Caco-2 (cell line): ENCODE measurements at regions not wholly inside any gene's neighbourhood (a gene's known extent, or its start where the extent isn't known, plus 50 kb on each side); places are given as distances from the start of the nearest gene placed in this dataset.

Source experiments
- BruUV-seq: library from RNA; stranded (reverse); fragments of 400-500 nt; replicated peaks from 2 replicates; lab custom pipeline; 2021; lab: Mats Ljungman, UMichigan
- CTCF ChIA-PET: fragments of 300-600 bp; sonication (Branson Sonifier 250); formaldehyde crosslinking; loops from one replicate; lab custom pipeline; 2022; ENCODE audit warnings: antibody characterized with exemption; lab: Charles Lee
- POLR2A ChIA-PET: fragments of 300-600 bp; sonication (Branson Sonifier 250); formaldehyde crosslinking; loops from one replicate; lab custom pipeline; 2022; ENCODE audit warnings: antibody characterized with exemption; lab: Charles Lee
- DNase-seq, 2 experiments: peaks; one replicate each; pipeline versions ENCODE4 v3.0.0 to v3.0.0-alpha.2; 2020 to 2022
- H3K27me3 ChIP-seq: replicated peaks from 2 replicates; pipeline ENCODE4 v1.6.0; 2011; ENCODE audit warnings: low read length; ENCODE audit not compliant: control insufficient read depth, insufficient read depth
- H3K36me3 ChIP-seq: 2 replicates; pipeline ENCODE4 v1.5.1; 2011; ENCODE audit warnings: low read length; ENCODE audit not compliant: control insufficient read depth, insufficient read depth
- H3K4me1 ChIP-seq: fragments of 250-450 bp; sonication (Bioruptor Pico); 2 replicates; pipeline ENCODE4 v1.5.1; 2020; ENCODE audit warnings: mild to moderate bottlenecking
- H3K4me3 ChIP-seq: 2 replicates; pipeline ENCODE4 v1.5.1; 2011; ENCODE audit warnings: low read depth, mild to moderate bottlenecking, control low read depth, low read length
- H3K9me3 ChIP-seq: fragments of 250-450 bp; sonication (Bioruptor Pico); 2 replicates; pipeline ENCODE4 v1.5.1; 2020; ENCODE audit warnings: mild to moderate bottlenecking, moderate library complexity
- H3K27ac Mint-ChIP-seq: one replicate; pipeline ENCODE4 v1.8.0; 2022; ENCODE audit warnings: mixed read lengths; ENCODE audit not compliant: unreplicated experiment
- H3K27me3 Mint-ChIP-seq: one replicate; pipeline ENCODE4 v1.8.0; 2022; ENCODE audit warnings: mixed read lengths; ENCODE audit not compliant: insufficient read depth, unreplicated experiment
- H3K36me3 Mint-ChIP-seq: one replicate; pipeline ENCODE4 v1.8.0; 2022; ENCODE audit warnings: mild to moderate bottlenecking, mixed read lengths; ENCODE audit not compliant: insufficient read depth, unreplicated experiment
- H3K4me1 Mint-ChIP-seq: one replicate; pipeline ENCODE4 v1.8.0; 2022; ENCODE audit warnings: low read depth, mixed read lengths; ENCODE audit not compliant: unreplicated experiment
- H3K4me3 Mint-ChIP-seq: one replicate; pipeline ENCODE4 v1.8.0; 2022; ENCODE audit warnings: mild to moderate bottlenecking, moderate library complexity, mixed read lengths; ENCODE audit not compliant: unreplicated experiment
- H3K9me3 Mint-ChIP-seq: one replicate; pipeline ENCODE4 v1.8.0; 2022; ENCODE audit warnings: mixed read lengths; ENCODE audit not compliant: unreplicated experiment
- CTCF ChIP-seq, 2 experiments: fragments of 200-600 bp in 1 of 2; IDR thresholded peaks; 1 replicate in 1 of 2; 2 replicates in 1 of 2; pipeline versions ENCODE4 v1.5.1 to v1.8.0; 2011 to 2022; ENCODE audit warnings: antibody characterized with exemption in 1 of 2, control low read depth in 1 of 2, inconsistent platforms in 1 of 2, low read depth in 1 of 2, low read length in 1 of 2, mild to moderate bottlenecking in 1 of 2, moderate library complexity in 1 of 2; ENCODE audit not compliant: insufficient read depth in 1 of 2, severe bottlenecking in 1 of 2, unreplicated experiment in 1 of 2
- intact Hi-C: fragments of 100-400 bp; cut with micrococcal nuclease; formaldehyde crosslinking; loops from one replicate; pipeline ENCODE4 v1.10.0; 2022; ENCODE audit not compliant: unreplicated experiment

- Histone ChIP-seq H3K27me3 (no peaks in the 10 kb centered on the region), H3K9me3 (no peaks in the 10 kb centered on the region), H3K4me3 (no peak overlapping the region), H3K36me3 (no peaks in the 10 kb centered on the region), H3K4me1 (no peaks in the 10 kb centered on the region)
- H3K27ac Mint-ChIP-seq: no peak overlapping the region
- no TSS peak for BruUV-seq
- POLR2A ChIA-PET: no interaction called here
- peaks cover 5% of the 10 kb centered on the region for H3K27me3 Mint-ChIP-seq
- no peak for TF ChIP-seq CTCF (IDR thresholded peaks at IDR 0.05; ENCODE audit: insufficient read depth in 1 of 2, low read depth in 1 of 2, low read length in 1 of 2, severe bottlenecking in 1 of 2, unreplicated experiment in 1 of 2)
- no peak overlapping the region for H3K4me3 Mint-ChIP-seq
- no peaks in the 10 kb centered on the region for H3K4me1 Mint-ChIP-seq
- intact Hi-C loops: no loop called here
- H3K36me3 Mint-ChIP-seq: no peaks in the 10 kb centered on the region
- DNase-seq: no peak
- CTCF ChIA-PET: interaction anchor here (0.5 kb wide), 1 partner anchor 649 kb away, joined by 3 read pairs; no protein-coding TSS in a partner anchor
- no peaks in the 10 kb centered on the region for H3K9me3 Mint-ChIP-seq
Observed at GRCh38 chr9:6090277-6091210, 75.1 kb upstream of the RANBP6 start.

DNA sequence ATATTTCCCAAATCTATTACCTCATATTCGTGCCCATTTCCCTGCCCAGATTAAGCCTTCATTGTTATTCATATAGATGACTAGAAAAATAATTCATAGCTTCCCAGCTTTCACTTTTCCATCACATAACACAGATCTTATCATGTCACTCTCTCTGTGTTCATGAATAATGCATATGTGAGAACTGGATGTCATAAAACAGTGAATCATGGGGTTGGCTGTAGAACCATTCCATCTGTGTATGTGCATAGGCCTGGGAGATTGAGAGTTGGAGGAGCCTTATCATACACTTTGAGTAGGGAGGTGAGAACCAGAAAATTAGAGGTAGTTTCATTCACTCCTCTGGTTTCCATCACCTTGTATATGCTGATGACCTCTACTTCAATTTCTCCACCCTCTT, 73.9 kb upstream of the RANBP6 start:
- H3K4me3 Mint-ChIP-seq: no peak overlapping the region
- ChIA-PET POLR2A (no interaction called here), CTCF (no interaction called here)
- H3K27me3 Mint-ChIP-seq: peaks cover 5% of the 10 kb centered on the region
- no peaks in the 10 kb centered on the region for H3K36me3 Mint-ChIP-seq
- no peak overlapping the region for H3K4me3 ChIP-seq
- intact Hi-C loops: no loop called here
- no peaks in the 10 kb centered on the region for H3K4me1 Mint-ChIP-seq
- no peaks in the 10 kb centered on the region for H3K9me3 Mint-ChIP-seq
- no peaks in the 10 kb centered on the region for H3K27me3 ChIP-seq
- no peak for DNase-seq
- BruUV-seq: no TSS peak
- no peak for TF ChIP-seq CTCF (IDR thresholded peaks at IDR 0.05; ENCODE audit: insufficient read depth in 1 of 2, low read depth in 1 of 2, low read length in 1 of 2, severe bottlenecking in 1 of 2, unreplicated experiment in 1 of 2)
- H3K9me3 ChIP-seq: no peaks in the 10 kb centered on the region
- no peaks in the 10 kb centered on the region for H3K36me3 ChIP-seq
- H3K4me1 ChIP-seq: no peaks in the 10 kb centered on the region
- H3K27ac Mint-ChIP-seq: no peak overlapping the region

DNA sequence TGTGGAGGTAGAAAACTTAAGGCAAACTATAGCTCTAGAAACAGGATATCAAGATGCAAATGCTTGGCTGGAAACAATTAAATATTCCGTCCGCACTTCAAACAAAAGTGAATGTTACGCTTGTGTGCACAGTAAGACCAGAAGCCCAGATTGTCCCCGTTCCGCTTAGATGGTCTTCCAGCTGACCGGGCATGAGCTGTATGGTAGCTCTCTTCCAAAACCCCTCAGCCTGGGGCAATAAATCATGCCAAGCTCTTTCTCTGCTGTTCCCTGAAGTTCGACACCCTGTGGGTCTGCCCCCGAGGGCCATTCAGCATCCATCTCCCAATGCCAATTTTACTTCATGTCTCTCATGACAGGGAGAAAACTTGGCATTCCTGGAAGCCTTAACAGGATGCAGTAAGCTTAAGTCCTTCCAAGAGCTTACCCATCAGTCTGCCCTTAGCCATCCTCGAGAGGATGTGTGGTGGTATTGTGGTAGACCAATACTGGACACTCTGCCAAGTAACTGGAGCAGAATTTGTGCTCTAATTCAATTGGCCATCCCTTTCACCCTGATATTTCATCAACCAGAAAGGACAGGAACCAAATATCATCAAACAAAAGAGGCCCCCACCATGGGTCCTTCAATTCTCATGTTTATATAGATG, 70.7 kb upstream of the RANBP6 start:
- peaks cover 2% of the 10 kb centered on the region for H3K27me3 Mint-ChIP-seq
- Histone ChIP-seq H3K36me3 (no peaks in the 10 kb centered on the region), H3K4me3 (no peak overlapping the region), H3K9me3 (no peaks in the 10 kb centered on the region), H3K27me3 (no peaks in the 10 kb centered on the region), H3K4me1 (no peaks in the 10 kb centered on the region)
- no peak for DNase-seq
- no peaks in the 10 kb centered on the region for H3K9me3 Mint-ChIP-seq
- H3K27ac Mint-ChIP-seq: no peak overlapping the region
- H3K4me3 Mint-ChIP-seq: no peak overlapping the region
- ChIA-PET POLR2A (no interaction called here), CTCF (no interaction called here)
- no TSS peak for BruUV-seq
- H3K36me3 Mint-ChIP-seq: no peaks in the 10 kb centered on the region
- H3K4me1 Mint-ChIP-seq: no peaks in the 10 kb centered on the region
- intact Hi-C loops: no loop called here
- TF ChIP-seq CTCF (IDR thresholded peaks at IDR 0.05; ENCODE audit: insufficient read depth in 1 of 2, low read depth in 1 of 2, low read length in 1 of 2, severe bottlenecking in 1 of 2, unreplicated experiment in 1 of 2): no peak
